NCI-H1930 (cell line): ENCODE measurements at regions not wholly inside any gene's neighbourhood (a gene's known extent, or its start where the extent isn't known, plus 50 kb on each side); places are given as distances from the start of the nearest gene placed in this dataset.

ENCODE experiments used
- DNase-seq, 2 experiments: peaks; one replicate each; lab custom pipeline; 2025; lab: John Stamatoyannopoulos, UW

- DNase-seq: no peak
Observed at GRCh38 chr4:32226733-32227132, 1506.6 kb downstream of the PCDH7 start.

- DNase-seq: no peak
Observed at GRCh38 chr4:32243926-32244325, 1523.8 kb downstream of the PCDH7 start.

GRCh38 chr4:32249040-32249439, 1528.9 kb downstream of the PCDH7 start:
- no peak for DNase-seq

GRCh38 chr4:32251126-32251525, 1531.0 kb downstream of the PCDH7 start:
- no peak for DNase-seq

- DNase-seq: no peak
Observed at GRCh38 chr4:32251926-32252325, 1531.8 kb downstream of the PCDH7 start.

GRCh38 chr4:32254216-32254615, 1534.0 kb downstream of the PCDH7 start:
- DNase-seq: no peak

- no peak for DNase-seq
Observed at GRCh38 chr4:32258986-32259385, 1538.8 kb downstream of the PCDH7 start.

- DNase-seq: no peak
Observed at GRCh38 chr4:32261196-32261595, 1541.0 kb downstream of the PCDH7 start.

- no peak for DNase-seq
Observed at GRCh38 chr4:32268863-32269262, 1548.7 kb downstream of the PCDH7 start.

- DNase-seq: no peak
Observed at GRCh38 chr4:32290102-32290501, 1569.9 kb downstream of the PCDH7 start.

- no peak for DNase-seq
Observed at GRCh38 chr4:32318926-32319325, 1598.8 kb downstream of the PCDH7 start.

GRCh38 chr4:32321421-32321820, 1601.3 kb downstream of the PCDH7 start:
- DNase-seq: no peak

- DNase-seq: no peak
Observed at GRCh38 chr4:32334759-32335158, 1614.6 kb downstream of the PCDH7 start.

GRCh38 chr4:32337403-32337802, 1617.2 kb downstream of the PCDH7 start:
- no peak for DNase-seq

GRCh38 chr4:32340591-32340990, 1620.4 kb downstream of the PCDH7 start:
- DNase-seq: no peak

GRCh38 chr4:32341342-32341741, 1621.2 kb downstream of the PCDH7 start:
- DNase-seq: no peak

GRCh38 chr4:32342054-32342453, 1621.9 kb downstream of the PCDH7 start:
- DNase-seq: no peak

GRCh38 chr4:32349026-32349425, 1628.9 kb downstream of the PCDH7 start:
- no peak for DNase-seq

- no peak for DNase-seq
Observed at GRCh38 chr4:32374206-32374605, 1654.0 kb downstream of the PCDH7 start.

- DNase-seq: no peak
Observed at GRCh38 chr4:32393806-32394205, 1673.6 kb downstream of the PCDH7 start.

GRCh38 chr4:32394255-32394654, 1674.1 kb downstream of the PCDH7 start:
- DNase-seq: no peak

- DNase-seq: no peak
Observed at GRCh38 chr4:32396507-32397070, 1676.4 kb downstream of the PCDH7 start.

GRCh38 chr4:32400870-32401269, 1680.7 kb downstream of the PCDH7 start:
- DNase-seq: no peak

- no peak for DNase-seq
Observed at GRCh38 chr4:32417113-32417704, 1697.0 kb downstream of the PCDH7 start.
